ENCODE measurements at regions not wholly inside any gene's neighbourhood (a gene's known extent, or its start where the extent isn't known, plus 50 kb on each side); places are given as distances from the start of the nearest gene placed in this dataset.

DNA sequence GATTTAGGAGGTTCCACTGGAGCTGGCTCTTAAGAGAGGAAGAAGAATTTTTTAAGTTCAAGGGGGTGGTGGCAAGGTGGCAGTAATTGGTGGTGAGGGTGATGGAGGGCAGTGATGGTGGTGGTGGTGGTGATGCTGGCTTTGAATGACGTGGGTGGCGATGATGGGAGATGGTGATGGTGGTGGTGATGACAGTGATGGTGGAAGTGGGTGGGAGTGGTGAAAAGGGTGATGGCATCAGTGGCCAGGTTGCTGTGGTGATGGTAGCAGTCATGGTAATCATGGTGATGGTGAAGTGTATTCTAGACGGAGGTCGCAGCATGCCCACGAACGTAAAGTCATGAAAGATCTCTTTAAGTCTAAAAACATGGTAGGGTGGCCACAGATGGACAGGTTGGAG lies 197.3 kb downstream of the PTEN start:
- no peak for DNase-seq (ENCODE audit: low read depth)

DNA sequence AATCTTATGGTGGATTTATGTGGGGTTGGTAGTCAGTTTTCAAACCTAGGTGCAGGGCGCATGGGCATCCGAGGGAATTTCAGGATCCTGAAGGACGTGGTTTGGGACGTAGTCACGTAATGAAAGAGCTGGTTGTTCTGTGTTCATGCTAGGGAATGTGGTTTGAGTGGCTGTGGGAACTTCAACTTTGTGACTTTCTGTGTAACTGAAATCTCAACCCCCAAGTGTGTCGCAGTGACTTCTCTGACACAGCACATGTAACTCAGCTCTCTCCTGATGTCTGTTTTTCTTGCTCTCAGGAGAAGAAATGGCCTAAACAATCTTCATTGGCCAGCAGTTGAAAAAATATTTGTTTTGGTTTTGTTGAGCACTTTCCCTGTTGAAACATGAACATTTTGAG lies 199.0 kb downstream of the PTEN start:
- DNase-seq (ENCODE audit: low read depth) = no peak

DNA sequence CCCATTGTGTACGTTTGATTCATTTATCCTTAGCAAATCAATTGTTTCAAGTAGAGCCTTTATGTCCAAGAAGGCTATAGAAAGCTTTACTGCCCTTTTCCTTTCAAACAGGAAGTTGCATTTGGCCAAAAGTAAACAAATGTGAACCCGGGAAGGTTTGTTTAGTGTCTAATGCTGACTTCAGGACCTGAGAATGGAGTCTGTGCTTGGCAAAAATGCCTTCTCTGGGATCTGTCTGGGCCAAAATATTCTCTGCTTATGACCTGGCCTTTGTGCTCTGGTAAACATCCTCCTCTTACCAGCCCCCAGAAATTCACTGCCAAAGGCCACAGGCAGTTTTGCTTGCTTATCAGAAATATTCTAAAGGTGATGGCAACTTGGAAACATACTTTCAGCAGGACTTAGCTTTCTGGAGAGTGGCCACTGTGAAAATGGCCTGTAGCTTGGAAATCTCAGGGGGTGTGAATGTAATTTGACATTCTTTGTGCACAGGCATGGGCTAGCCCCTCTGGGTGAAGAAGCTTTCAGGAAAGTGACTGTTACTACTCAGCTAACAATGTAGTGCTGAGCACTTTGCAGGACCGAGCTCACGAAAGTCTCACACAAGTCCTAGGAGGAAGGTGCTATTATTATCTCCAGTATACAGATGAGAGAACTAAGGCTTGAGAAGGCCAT lies 199.5 kb downstream of the PTEN start:
- no peak for DNase-seq (ENCODE audit: low read depth)

DNA sequence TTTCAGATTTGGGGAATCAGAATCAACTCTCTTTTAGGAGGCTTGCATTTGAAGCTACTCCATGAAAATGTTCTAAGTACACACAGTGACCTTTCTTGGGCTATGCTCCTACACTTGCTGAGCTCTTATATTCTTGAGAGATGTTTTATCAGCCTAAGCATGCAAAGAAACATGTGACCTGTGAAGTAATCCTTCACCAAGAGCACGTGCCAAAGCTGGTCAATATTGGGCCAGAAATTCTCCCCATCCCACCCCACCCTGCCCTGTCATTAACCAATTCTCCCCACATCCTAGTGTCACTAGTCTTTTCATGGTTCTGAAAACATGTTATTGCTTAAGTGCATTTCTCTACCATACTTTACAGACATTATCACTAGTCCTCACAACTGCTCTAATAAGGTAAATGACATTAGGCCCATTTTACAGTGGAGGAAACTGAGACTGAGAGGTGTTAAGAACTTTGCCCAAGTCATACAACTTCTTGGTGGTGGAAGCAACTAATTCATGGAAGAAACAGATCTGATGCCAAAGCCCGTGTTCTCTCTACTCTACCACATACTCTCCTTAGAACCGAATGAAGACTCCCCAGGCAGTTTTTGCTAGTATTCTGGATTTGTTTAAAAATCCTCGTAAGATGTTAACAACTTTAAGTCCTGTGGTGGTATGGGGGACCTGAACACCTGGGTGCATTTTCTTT lies 200.6 kb downstream of the PTEN start:
- DNase-seq (ENCODE audit: low read depth) = no peak

DNA sequence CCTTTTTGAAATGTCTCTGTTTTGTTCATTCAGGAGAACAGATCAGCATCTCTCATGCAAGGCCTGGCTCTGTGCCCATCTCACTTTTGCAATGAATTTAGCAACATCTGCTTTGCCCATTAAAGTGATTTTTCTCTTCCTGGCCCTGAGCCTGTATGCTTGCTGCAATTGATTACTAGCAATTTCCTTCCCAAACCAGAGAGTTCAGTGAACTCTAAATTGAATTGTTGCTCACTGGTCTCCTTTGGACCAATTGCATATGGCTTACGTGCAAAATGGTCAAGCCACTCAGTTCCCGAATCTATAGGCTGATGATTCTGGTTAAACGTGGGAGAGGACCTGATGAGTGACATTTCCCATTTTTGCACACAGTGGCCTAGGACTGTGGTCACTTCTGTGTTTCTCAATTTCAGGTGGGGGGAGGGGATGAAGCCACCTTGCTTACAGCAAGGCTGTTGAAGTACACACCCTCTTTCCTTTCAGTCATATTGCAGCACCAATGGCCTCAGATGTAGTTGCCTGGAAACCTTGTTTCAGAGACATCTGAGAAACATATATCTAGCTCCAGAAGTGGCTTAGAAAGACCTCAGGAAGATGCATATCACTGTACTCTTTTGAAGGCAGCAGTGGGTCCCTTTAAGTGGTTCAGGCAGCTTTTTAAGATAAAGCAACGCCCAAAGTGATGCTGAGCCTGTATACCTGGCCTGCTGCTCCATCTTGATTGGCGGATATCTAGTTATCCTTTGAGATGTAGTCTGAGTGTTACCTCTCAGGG lies 201.4 kb downstream of the PTEN start:
- no peak for DNase-seq (ENCODE audit: low read depth)

DNA sequence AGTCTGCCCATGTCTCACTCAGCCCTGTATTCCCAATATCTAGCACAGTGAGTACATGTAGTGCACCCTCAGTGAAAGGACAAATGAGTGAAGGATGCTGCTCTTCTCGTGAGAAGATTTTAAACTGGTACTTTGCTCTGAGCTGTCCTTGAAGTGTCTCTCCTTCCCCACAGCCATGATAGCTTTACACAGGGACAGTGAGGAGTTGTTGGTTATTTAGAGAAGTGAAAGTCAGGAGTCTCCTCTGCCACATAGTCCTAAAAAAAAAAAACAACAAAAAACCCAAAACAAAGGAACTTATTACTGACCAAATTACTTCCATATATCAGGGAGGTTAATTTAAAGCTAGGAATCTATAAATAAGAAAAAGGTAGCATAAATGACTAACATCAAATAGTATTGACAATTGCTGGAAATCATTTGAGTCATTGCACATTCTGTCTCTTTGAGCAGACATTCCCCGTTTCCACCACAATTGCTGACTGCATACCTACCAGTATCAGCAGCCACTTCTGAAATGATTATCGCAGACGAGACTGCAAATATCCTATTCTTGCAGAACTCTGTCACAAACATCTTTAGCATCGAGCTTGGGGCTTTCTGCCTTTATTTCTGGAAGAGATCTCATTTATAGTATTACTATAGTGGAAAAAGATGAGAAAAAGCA lies 202.1 kb downstream of the PTEN start:
- no peak for DNase-seq (ENCODE audit: low read depth)

DNA sequence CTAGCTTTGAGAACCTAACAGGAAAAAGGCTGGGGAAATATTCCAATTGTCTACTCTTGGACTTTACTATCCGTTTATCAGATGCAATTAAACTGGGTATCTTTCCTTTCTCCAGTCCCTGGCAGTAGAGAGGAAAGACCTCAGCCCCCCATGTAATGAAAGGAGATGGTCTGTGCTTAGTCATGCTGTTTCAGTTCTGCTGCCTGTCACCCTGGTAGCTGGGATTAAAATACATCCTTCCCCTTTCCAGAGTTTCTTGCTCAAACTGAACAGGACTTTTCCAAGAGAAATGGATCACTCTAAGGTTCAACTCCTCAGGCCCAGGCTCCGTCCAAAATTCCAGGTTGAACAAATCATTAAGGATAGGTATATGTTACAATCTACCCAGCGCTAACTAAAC lies 202.9 kb downstream of the PTEN start:
- no peak for DNase-seq (ENCODE audit: low read depth)

DNA sequence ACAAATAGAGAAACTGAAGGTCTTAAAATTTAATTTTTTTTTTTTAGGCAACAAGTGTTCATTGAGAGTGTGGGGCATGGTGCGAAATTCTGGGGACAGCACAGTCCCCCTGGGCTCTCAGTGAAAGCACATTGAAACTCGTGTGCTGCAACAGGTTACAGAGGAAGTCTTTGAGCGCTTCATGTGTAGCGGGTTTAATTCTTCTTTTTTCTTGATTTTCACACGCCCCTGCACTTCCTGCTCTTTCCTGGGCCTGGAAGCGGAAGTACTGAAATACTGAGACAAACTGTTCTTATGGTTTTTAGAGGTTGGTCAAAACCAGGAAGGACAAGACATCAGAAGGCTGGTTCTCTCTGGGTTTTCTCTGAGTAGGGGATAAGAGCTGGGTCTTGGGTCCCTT lies 203.5 kb downstream of the PTEN start:
- DNase-seq (ENCODE audit: low read depth) = no peak

DNA sequence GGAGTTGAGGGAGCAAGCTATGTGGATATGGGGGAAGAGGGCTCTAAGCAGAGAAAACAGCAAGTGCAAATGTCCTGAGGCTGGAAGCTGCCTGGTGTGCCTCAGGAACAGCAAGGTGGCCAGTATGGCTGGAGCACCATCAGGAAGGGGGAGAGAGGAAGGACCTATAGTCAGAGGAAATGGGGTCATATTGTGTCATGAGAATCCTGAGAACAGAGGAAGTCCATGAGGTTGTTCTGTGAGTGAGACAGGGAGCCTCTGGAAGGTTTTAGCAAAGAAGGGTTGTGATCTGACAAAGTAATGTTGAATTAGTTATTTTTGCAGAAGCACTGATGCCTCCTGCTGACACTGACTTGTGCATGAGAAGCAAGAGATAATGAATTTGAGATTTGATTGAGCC lies 204.3 kb downstream of the PTEN start:
- DNase-seq (ENCODE audit: low read depth) = no peak

DNA sequence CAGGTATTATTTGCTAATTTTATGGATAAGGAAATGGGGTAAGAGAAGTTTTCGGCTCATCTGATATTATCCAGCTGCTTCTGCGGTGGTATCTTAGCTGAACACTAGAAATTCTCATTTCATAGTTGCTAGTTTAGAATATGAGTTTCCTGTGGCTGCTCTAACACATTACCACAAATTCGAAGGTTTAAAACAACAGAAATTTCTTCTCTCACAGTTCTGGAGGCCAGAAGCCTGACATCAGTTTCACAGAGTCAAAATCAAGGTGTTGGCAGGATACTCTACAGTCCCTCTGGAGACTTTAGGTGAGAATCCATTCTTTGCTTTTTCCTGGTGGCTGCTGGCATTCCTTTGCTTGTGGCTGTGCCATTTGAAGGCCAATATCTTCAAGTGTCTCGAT lies 205.9 kb downstream of the PTEN start:
- no peak for DNase-seq (ENCODE audit: low read depth)

DNA sequence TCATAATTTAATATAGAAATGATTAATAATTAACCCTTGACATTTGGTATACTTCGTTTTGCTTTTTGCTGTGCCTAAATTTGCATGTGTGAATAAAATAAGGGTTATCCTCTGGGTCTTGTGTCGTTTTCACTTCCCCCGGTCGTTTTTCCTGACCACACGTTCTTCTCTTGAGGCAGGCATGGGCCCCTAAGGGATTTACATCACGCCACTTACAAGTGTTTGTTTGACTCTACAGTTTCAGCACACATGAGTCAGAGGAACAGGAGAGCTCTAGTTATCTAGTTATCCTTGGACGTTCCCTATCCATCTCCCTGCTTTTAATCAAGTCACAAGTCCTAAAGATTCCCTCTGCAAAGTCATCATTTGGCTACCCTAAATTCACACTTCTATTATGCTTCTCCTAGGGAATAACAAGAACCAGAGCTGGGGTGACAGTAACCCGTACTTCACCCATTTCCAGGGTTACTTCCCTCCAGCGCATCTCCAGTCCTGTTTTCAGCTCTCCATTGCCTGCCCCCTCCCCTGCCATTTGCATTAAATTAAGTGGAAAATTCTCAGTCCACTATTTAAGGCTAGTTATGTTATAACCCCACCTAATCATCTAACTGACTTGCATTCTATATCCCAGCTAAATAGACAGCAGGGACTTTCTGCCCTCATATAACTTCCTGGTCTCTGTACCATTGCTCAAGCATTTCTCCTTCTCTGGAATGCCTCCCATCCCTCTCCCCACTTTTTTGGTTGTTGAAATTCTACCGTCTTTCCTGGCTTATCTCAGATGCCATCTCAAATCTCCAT lies 206.9 kb downstream of the PTEN start:
- no peak for DNase-seq (ENCODE audit: low read depth)

DNA sequence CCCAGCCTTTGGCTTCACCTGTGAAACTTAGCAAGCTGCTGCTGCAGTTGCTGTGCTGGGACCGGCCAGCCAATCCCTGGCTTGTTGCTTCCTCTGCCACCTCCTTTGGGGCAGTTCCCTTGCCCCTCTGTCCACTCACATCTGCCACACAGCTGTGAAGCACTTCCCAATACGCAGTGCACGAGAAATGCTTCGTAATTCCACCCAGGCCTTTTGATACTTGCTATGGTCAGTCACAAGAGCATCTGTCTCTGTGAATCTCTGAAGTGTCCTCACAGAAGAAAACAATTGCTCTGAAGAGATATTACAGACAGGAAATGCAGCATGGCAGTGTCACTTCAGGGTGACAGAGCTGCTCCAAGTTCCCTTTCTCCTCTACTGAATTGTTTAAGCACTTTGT lies 208.5 kb downstream of the PTEN start:
- no peak for DNase-seq (ENCODE audit: low read depth)

DNA sequence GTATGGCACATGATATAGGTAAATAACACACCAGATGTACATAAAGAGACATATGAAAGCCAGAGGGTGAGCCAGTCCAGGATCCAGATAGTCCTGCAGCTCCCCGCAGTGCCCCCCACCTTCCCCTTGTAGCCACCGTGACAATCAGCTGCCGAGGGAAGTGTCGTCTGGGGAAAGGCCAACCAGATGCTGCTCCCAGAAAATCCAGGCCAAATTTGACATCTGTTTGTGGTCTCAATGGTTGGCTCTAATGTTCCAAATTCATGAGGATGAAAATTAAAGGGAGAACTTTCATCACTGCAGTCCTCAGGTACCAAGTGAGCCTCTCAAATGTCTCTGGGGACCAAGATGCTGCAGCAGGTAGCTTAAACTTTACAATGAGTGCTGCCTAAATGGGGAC lies 210.3 kb downstream of the PTEN start:
- no peak for DNase-seq (ENCODE audit: low read depth)

DNA sequence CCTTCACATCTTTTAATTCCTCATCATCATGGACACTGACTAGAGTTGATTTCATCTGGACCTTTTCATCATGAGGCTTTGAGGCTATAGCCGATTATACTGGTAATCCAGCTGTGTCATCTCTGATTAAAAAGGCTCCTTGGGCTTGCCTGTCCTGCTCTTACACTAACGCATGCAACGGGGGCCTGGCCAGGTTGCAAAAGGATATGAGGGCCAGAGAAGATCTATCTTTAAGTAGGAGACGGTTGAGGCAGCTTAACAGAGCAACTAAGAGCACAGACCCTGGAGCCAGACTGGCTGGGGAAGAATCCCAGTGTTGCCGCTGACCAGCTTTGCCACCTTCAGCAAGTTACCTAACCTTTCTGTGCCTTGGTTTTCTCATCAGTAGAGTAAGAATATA lies 211.5 kb downstream of the PTEN start:
- no peak for DNase-seq (ENCODE audit: low read depth)

DNA sequence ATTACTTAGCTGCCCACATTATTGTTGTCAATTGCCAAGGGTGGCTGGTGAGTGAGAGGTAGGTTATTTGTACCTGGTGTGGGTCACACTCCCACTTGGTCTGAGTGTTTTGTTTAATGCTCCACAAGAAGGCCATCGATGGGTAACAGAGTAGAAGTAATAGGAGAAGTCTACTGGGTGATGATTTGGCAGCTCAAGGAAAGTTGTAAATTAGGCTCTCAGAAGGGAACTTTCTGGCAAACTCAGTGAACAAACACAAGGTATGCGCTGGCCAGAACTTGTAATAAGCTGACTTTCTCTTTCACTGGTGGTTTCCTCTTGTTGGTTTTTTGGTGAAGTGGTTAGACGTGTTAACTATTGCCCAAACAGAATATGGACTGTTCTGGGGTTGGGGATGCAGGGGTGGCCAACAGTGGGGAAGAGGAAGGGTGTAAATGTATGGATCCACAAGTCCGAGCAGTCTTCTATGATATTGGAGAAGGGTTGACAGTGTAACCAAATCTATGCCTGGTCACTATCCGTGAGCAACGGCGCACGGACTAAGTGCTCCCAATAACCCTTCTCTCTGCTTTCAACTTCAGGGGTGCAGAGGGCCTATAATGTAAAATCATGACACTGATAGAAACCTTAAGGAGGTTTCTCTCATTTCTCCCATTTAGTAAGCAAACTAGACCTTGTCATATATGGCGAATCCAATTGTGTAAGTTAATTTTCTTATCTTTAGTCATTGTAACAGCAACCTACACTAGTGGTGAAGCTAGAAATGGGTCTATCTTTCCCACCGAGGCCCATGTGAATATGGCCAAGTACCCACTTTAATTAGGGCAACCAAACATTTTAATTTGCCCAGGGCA lies 212.8 kb downstream of the PTEN start:
- DNase-seq (ENCODE audit: low read depth) = no peak

DNA sequence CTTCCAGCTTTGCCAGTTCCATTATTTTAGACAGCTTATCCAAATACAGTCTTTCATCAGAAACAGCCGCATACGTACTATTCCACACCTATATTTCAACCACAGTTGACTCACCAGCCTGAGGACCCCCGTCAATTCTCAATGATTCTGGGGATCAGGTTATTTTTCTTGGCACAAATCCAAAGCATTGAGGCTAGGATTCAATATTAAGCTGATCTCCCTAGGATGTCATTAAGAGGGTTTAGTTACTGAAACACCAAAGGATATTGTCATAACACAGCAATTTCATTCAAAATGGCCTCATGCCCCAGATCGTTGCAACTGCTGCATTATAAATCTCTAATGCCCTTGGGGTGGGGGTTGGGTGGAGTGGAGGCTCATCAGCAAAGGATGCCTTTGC lies 214.6 kb downstream of the PTEN start:
- no peak for DNase-seq (ENCODE audit: low read depth)

DNA sequence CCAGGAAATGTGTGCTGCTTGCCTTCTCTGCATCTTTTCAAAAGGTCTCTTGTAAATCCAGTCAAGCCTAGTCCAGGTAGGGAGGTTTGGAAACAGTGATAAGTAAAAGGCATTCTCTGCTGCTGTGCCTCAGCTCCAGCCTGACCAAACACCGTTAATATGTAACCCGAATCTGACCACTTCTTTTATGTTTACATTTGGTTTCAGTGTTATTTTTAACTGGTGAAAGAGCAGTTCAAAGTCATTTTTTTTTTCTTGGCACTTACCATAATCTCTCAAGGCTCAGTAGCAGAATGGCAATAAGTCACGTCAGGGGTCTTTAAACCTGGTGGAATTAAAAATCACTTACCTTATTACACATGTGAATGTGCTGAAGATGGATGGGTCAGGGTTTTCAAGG lies 216.8 kb downstream of the PTEN start:
- no peak for DNase-seq (ENCODE audit: low read depth)

DNA sequence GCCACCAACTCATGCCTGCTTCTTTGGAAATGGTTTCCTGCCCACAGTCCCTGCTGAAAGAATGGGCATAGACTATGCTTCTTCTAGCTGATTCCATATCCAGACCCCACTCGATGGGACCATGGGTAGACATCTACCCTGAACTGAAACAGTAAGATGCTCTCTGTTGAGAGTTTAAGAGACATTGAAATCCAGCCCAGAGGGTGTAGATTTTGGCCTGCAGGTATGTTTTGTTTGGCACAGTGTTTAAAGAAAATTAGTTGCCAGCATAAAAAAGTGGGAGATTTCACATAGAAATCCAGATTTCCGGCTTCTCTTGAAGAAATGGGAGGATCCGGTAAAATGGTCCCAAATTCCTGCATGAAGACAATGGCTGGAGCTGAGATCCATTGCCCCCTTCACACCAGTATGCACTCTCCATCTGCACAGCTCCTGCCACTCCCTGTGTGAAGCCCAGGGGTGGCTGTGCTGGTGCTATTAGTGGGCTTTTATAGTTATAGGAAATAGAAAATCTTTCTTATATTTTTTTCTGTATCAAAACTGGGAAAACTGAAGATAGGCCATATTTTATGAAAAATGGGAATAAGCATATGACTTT lies 218.1 kb downstream of the PTEN start:
- DNase-seq (ENCODE audit: low read depth) = no peak

DNA sequence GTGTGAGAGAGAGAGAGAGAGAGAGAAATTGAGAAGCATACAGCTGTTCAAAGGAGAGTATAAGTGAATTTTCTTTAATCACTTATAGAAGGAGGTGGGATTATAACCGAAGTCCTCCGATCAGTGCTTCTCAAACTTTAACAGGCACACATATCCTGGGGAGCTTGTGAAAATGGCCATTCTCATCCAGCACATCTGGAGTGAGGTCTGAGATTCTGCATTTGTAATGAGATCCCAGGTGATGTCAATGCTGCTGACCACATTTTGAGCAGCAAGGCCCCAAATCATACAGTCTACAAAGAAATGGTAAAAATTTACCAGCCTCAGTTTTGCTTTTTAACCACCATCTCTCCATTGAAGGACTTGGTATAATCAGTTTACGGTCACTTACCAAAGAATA lies 219.0 kb downstream of the PTEN start:
- DNase-seq (ENCODE audit: low read depth) = no peak

DNA sequence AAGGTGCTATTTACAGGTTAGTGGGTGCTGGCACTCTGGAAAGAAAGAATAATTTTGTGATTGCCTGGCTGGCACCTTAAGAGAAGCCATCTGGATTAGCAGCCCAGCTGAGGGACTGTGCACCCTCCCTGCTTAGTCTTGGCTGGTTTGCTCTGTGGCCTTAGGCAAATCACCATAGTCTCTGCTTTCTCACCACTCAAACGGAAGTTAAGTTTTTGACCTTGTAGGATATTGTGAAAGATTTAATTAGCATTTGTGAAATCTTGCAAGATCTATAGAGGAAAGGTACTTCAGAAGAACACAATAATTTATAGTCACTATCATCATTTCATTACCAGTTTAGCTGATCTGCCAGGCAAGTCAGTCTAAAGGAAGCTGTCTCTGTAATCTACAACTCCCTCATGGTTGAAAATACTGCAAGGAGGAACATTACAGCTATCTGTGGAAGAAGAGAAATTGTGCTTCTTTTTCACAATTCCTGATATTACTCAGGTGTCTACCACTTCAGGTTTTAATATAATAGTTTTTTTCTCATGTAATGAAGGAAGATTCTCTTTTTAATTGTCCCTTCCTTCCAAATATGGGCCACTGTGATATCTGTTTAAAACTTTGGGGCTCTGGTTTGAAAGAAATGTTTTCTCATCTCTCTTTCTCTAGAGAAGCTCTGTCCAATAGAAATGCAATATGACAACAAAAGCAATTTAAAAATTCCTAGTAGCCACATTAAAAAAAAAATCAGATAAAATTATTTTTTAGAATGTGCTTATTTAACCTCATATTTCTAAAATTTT lies 219.6 kb downstream of the PTEN start:
- no peak for DNase-seq (ENCODE audit: low read depth)

Data from CMK (cell line).